Ishikawa (cell line): ENCODE measurements at regions not wholly inside any gene's neighbourhood (a gene's known extent, or its start where the extent isn't known, plus 50 kb on each side); places are given as distances from the start of the nearest gene placed in this dataset.

Experiments used
- CEBPB ChIP-seq: IDR thresholded peaks from 2 replicates; pipeline ENCODE4 v1.6.1; 2012
- CREB1 ChIP-seq: IDR thresholded peaks from 2 replicates; pipeline ENCODE4 v1.6.1; 2012; ENCODE audit warnings: low read depth
- EGR1 ChIP-seq: IDR thresholded peaks from 2 replicates; pipeline ENCODE4 v1.6.1; 2012
- EP300 ChIP-seq: IDR thresholded peaks from 2 replicates; pipeline ENCODE4 v1.6.1; 2012; ENCODE audit warnings: borderline replicate concordance
- FOXM1 ChIP-seq: IDR thresholded peaks from 2 replicates; pipeline ENCODE4 v1.6.1; 2012; ENCODE audit warnings: low read depth, borderline replicate concordance
- NFIC ChIP-seq: IDR thresholded peaks from 2 replicates; pipeline ENCODE4 v1.6.1; 2012
- RAD21 ChIP-seq: IDR thresholded peaks from 2 replicates; pipeline ENCODE4 v1.6.1; 2012; ENCODE audit warnings: low read depth
- TAF1 ChIP-seq: IDR thresholded peaks from 2 replicates; pipeline ENCODE4 v1.6.1; 2012; ENCODE audit warnings: low read depth, mild to moderate bottlenecking
- TCF12 ChIP-seq: IDR thresholded peaks from 2 replicates; pipeline ENCODE4 v1.6.1; 2012; ENCODE audit warnings: low read depth
- TEAD4 ChIP-seq: IDR thresholded peaks from 2 replicates; pipeline ENCODE4 v1.6.1; 2012
- YY1 ChIP-seq: IDR thresholded peaks from 2 replicates; pipeline ENCODE4 v1.6.1; 2012; ENCODE audit warnings: low read depth
- ZBTB7A ChIP-seq: IDR thresholded peaks from 2 replicates; pipeline ENCODE4 v1.6.1; 2012; ENCODE audit warnings: low read depth
- TF ChIP-seq, protein P1 (sequence below): IDR thresholded peaks from 2 replicates; pipeline ENCODE4 v1.6.1; 2012
- TF ChIP-seq, protein P2 (sequence below): IDR thresholded peaks from 2 replicates; pipeline ENCODE4 v1.6.1; 2012; ENCODE audit warnings: low read depth, mild to moderate bottlenecking
- TF ChIP-seq, protein P3 (sequence below): IDR thresholded peaks from 2 replicates; pipeline ENCODE4 v1.6.1; 2012

DNA sequence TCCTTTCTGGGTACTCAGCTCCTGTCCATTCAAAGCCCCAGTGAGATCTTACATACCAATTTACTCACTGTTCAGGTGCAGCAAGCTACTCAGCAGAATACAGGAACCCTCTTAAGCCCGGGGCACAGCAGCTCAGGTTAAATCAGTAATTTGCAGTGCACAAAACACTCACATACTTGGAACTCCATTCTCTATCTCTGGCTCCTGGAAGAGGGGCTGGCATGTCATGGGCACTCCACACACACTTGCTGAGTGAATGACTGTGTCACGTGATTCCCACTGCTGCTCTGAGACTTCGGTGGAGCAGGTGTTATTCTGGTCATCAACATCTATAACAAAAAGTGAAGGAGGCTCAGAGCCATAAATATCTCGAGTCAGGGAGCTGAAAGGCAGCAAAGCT is 157.3 kb upstream of the BDNF start:
- no peak for TF ChIP-seq NFIC
- TF ChIP-seq TEAD4, result no peak
- TF ChIP-seq RAD21, result no peak
- no peak for TF ChIP-seq YY1
- TF ChIP-seq, protein P1, sequence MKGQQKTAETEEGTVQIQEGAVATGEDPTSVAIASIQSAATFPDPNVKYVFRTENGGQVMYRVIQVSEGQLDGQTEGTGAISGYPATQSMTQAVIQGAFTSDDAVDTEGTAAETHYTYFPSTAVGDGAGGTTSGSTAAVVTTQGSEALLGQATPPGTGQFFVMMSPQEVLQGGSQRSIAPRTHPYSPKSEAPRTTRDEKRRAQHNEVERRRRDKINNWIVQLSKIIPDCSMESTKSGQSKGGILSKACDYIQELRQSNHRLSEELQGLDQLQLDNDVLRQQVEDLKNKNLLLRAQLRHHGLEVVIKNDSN, result peak; percentile 51; the same call in 1 of the 2 replicates
- TF ChIP-seq CREB1, result no peak
- TF ChIP-seq, protein P2, sequence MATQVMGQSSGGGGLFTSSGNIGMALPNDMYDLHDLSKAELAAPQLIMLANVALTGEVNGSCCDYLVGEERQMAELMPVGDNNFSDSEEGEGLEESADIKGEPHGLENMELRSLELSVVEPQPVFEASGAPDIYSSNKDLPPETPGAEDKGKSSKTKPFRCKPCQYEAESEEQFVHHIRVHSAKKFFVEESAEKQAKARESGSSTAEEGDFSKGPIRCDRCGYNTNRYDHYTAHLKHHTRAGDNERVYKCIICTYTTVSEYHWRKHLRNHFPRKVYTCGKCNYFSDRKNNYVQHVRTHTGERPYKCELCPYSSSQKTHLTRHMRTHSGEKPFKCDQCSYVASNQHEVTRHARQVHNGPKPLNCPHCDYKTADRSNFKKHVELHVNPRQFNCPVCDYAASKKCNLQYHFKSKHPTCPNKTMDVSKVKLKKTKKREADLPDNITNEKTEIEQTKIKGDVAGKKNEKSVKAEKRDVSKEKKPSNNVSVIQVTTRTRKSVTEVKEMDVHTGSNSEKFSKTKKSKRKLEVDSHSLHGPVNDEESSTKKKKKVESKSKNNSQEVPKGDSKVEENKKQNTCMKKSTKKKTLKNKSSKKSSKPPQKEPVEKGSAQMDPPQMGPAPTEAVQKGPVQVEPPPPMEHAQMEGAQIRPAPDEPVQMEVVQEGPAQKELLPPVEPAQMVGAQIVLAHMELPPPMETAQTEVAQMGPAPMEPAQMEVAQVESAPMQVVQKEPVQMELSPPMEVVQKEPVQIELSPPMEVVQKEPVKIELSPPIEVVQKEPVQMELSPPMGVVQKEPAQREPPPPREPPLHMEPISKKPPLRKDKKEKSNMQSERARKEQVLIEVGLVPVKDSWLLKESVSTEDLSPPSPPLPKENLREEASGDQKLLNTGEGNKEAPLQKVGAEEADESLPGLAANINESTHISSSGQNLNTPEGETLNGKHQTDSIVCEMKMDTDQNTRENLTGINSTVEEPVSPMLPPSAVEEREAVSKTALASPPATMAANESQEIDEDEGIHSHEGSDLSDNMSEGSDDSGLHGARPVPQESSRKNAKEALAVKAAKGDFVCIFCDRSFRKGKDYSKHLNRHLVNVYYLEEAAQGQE, result no peak

DNA sequence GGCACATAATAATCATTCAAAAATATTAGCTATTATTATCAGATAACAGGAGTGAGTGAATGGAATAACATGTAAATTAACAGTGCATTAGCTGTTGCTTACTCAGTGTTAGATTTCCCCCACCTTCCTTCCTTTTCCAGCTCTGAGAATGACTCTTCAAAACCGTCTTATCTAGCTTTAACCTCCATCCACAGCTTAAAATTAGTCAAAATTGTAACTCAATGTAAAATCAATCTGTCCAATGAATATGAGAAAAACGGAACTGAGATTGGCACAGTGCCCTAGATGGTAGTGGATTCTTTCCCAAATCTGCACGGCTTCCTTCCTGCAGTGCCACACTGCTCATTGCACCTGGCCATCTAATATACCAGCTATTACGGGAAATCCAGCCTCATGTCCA is 156.8 kb upstream of the BDNF start:
- no peak for TF ChIP-seq TCF12
- TF ChIP-seq NFIC, result no peak
- TF ChIP-seq FOXM1, result no peak
- TF ChIP-seq RAD21, result no peak
- no peak for TF ChIP-seq EP300
- TF ChIP-seq CEBPB, result no peak
- TF ChIP-seq YY1, result no peak
- TF ChIP-seq, protein P3, sequence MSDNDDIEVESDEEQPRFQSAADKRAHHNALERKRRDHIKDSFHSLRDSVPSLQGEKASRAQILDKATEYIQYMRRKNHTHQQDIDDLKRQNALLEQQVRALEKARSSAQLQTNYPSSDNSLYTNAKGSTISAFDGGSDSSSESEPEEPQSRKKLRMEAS, result no peak
- TF ChIP-seq, protein P1, result no peak
- TF ChIP-seq, protein P2, result no peak
- TF ChIP-seq CREB1, result no peak

DNA sequence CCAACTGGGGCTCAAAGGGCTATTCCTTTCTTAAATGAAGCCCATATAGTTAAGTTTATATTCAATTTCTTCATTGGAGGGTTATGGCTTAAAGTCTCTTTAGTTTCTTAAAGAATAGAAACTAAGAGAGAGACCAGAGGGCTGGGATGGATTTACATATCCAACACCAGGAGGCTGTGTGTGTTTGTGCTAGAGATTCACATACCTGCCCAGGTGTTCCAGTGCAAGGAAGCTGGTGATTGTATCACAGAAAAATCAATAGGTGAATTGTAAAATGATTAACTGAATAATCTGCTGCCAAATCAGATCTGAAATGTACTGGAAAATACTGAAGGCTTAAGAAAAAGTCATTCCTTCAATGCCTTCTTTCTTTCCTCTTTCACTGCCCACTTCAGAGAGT is 148.2 kb upstream of the BDNF start:
- TF ChIP-seq, protein P1, result no peak
- TF ChIP-seq CREB1 (no peak), TEAD4 (no peak), TAF1 (no peak), EGR1 (no peak), EP300 (no peak), NFIC (no peak), CEBPB (no peak), FOXM1 (no peak), TCF12 (no peak), RAD21 (no peak), ZBTB7A (no peak), YY1 (no peak)
- TF ChIP-seq, protein P3, result no peak
- TF ChIP-seq, protein P2, result no peak

DNA sequence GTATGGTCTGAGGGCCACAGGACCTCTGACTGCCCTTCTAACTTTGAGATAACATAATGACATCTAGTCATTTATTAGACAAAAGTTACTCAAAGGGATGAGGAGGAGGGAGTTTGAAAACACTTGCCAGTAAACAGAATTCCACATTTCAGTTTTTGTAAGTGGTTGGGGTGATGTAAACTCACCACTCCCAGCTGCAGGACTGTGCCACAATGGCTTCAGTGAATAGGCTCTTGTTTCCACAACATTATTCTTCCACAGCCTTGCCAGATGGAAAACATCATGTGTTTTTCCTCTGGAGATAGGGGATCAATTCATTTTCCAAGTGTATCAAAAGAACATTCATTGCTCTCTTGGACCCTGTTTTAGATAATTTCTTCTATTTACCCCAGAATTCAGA is 147.2 kb upstream of the BDNF start:
- TF ChIP-seq ZBTB7A (no peak), TAF1 (no peak), CREB1 (no peak), FOXM1 (no peak), TEAD4 (no peak), RAD21 (no peak), CEBPB (no peak), TCF12 (no peak), EGR1 (no peak), EP300 (no peak), NFIC (no peak), YY1 (no peak)
- TF ChIP-seq, protein P1, result no peak
- TF ChIP-seq, protein P3, result no peak
- TF ChIP-seq, protein P2, result no peak
